GM23338 (cell line): ENCODE measurements at regions not wholly inside any gene's neighbourhood (a gene's known extent, or its start where the extent isn't known, plus 50 kb on each side); places are given as distances from the start of the nearest gene placed in this dataset.
A peak's percentile ranks its signal among the peaks of the same experiment; 100 is the strongest.

Experiments
- ATAC-seq: fragments of 200-7000 bp; cut with Tn5 transposase; 3 replicates; pipeline ENCODE4 v1.9.1; 2020
- DNase-seq: peaks from one replicate; pipeline ENCODE4 v3.0.0-alpha.2; 2015; ENCODE audit warnings: low spot score
- H2AFZ ChIP-seq: fragments of 200-600 bp; sonication (generic); 2 replicates; pipeline ENCODE4 v1.8.0; 2016; ENCODE audit warnings: antibody characterized with exemption, mild to moderate bottlenecking, moderate library complexity
- H3F3A ChIP-seq: fragments of 200-600 bp; sonication (generic); replicated peaks from 2 replicates; pipeline ENCODE4 v1.8.0; 2017; ENCODE audit warnings: antibody characterized with exemption, mixed run types, low read depth
- H3K27ac ChIP-seq: fragments of 200-600 bp; sonication (generic); 2 replicates; pipeline ENCODE4 v1.6.1; 2016; ENCODE audit warnings: low read depth
- H3K27me3 ChIP-seq: fragments of 200-600 bp; sonication (generic); 2 replicates; pipeline ENCODE4 v1.8.0; 2016; ENCODE audit warnings: mild to moderate bottlenecking, mixed run types, moderate library complexity; ENCODE audit not compliant: insufficient read depth
- H3K36me3 ChIP-seq: fragments of 200-600 bp; sonication (generic); 2 replicates; pipeline ENCODE4 v1.8.0; 2016; ENCODE audit warnings: mild to moderate bottlenecking; ENCODE audit not compliant: insufficient read depth
- H3K4me1 ChIP-seq: fragments of 200-600 bp; sonication (generic); 2 replicates; pipeline ENCODE4 v1.8.0; 2016; ENCODE audit warnings: mild to moderate bottlenecking, moderate library complexity; ENCODE audit not compliant: insufficient read depth
- H3K4me2 ChIP-seq: fragments of 200-600 bp; sonication (generic); 2 replicates; pipeline ENCODE4 v1.7.1; 2017; ENCODE audit warnings: mixed run types
- H3K4me3 ChIP-seq: fragments of 200-600 bp; sonication (generic); 2 replicates; pipeline ENCODE4 v1.6.1; 2016; ENCODE audit warnings: mixed run types
- H3K79me2 ChIP-seq: fragments of 200-600 bp; sonication (generic); replicated peaks from 2 replicates; pipeline ENCODE4 v1.8.0; 2017; ENCODE audit warnings: mild to moderate bottlenecking; ENCODE audit not compliant: insufficient read depth
- H3K9me2 ChIP-seq: fragments of 200-600 bp; sonication (generic); 2 replicates; pipeline ENCODE4 v1.8.0; 2017; ENCODE audit not compliant: insufficient read depth
- H4K20me1 ChIP-seq: fragments of 200-600 bp; sonication (generic); replicated peaks from 2 replicates; pipeline ENCODE4 v1.8.0; 2017; ENCODE audit warnings: mild to moderate bottlenecking; ENCODE audit not compliant: insufficient read depth
- H3K27ac Mint-ChIP-seq: 2 replicates; pipeline ENCODE4 v1.8.0; 2020; ENCODE audit warnings: inconsistent platforms, mild to moderate bottlenecking, moderate library complexity, mixed read lengths
- H3K27me3 Mint-ChIP-seq: 3 replicates; pipeline ENCODE4 v1.8.0; 2022; ENCODE audit warnings: low read depth, mild to moderate bottlenecking, moderate library complexity, mixed read lengths, inconsistent platforms; ENCODE audit not compliant: insufficient read depth, poor library complexity
- H3K36me3 Mint-ChIP-seq: 3 replicates; pipeline ENCODE4 v1.8.0; 2021; ENCODE audit warnings: low read depth, mild to moderate bottlenecking, inconsistent platforms, moderate library complexity, mixed read lengths
- H3K4me1 Mint-ChIP-seq: 3 replicates; pipeline ENCODE4 v1.8.0; 2020; ENCODE audit warnings: mild to moderate bottlenecking, inconsistent platforms, mixed read lengths
- H3K4me3 Mint-ChIP-seq: 3 replicates; pipeline ENCODE4 v1.8.0; 2021; ENCODE audit warnings: moderate library complexity, mild to moderate bottlenecking, inconsistent platforms, mixed read lengths
- H3K9me3 Mint-ChIP-seq: 3 replicates; pipeline ENCODE4 v1.8.0; 2020; ENCODE audit warnings: moderate library complexity, mild to moderate bottlenecking, inconsistent platforms, mixed read lengths
- CREB1 ChIP-seq: fragments of 250-450 bp; sonication (Bioruptor Pico); IDR thresholded peaks from 2 replicates; pipeline ENCODE4 v1.5.0; 2020; ENCODE audit warnings: low read depth, mild to moderate bottlenecking, moderate library complexity
- ETS1 ChIP-seq: IDR thresholded peaks from 2 replicates; pipeline ENCODE4 v1.6.1; 2016; ENCODE audit warnings: antibody characterized with exemption
- EZH2phosphoT487 ChIP-seq: fragments of 200-600 bp; sonication (generic); IDR thresholded peaks from one replicate; pipeline ENCODE4 v1.8.1; 2018; ENCODE audit warnings: antibody characterized with exemption; ENCODE audit not compliant: unreplicated experiment
- JUNB ChIP-seq: IDR thresholded peaks from one replicate; pipeline ENCODE4 v1.6.1; 2016; ENCODE audit warnings: antibody characterized with exemption; ENCODE audit not compliant: unreplicated experiment
- NANOG ChIP-seq: IDR thresholded peaks from 2 replicates; pipeline ENCODE4 v1.6.1; 2016; ENCODE audit warnings: antibody characterized with exemption, borderline replicate concordance
- STAT1 ChIP-seq: IDR thresholded peaks from one replicate; pipeline ENCODE4 v1.6.1; 2016; ENCODE audit warnings: antibody characterized with exemption; ENCODE audit not compliant: unreplicated experiment
- ZNF114 ChIP-seq: fragments of 250-450 bp; sonication (Bioruptor Pico); IDR thresholded peaks from 2 replicates; pipeline ENCODE4 v1.5.0; 2020; ENCODE audit warnings: mild to moderate bottlenecking, moderate library complexity
- TF ChIP-seq, protein P1 (sequence below): IDR thresholded peaks from one replicate; pipeline ENCODE4 v1.6.1; 2018; ENCODE audit warnings: antibody characterized with exemption; ENCODE audit not compliant: unreplicated experiment

DNA sequence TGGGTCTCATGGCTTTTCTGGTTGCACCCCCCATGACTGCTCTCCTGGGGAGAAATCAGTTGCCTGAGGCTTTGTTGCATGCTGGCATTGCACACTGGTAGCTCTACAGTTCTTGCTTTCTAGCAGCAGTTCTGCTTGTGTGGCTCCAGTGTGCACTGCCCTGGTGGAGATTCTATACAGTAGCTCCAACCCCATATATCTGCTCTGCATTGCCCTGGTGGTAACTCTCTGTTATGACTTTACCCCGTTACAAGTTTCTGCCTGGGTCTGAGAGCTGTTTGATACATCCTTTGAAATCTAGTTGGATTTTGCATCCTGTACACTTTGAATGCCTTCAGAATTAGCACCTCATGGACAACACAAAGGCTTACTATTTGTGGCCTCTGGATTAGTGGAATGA, 241.4 kb upstream of the EPHA5 start (continued):
- no peak for TF ChIP-seq CREB1
- no peak for TF ChIP-seq ETS1
- TF ChIP-seq JUNB: no peak
- TF ChIP-seq, protein P1, sequence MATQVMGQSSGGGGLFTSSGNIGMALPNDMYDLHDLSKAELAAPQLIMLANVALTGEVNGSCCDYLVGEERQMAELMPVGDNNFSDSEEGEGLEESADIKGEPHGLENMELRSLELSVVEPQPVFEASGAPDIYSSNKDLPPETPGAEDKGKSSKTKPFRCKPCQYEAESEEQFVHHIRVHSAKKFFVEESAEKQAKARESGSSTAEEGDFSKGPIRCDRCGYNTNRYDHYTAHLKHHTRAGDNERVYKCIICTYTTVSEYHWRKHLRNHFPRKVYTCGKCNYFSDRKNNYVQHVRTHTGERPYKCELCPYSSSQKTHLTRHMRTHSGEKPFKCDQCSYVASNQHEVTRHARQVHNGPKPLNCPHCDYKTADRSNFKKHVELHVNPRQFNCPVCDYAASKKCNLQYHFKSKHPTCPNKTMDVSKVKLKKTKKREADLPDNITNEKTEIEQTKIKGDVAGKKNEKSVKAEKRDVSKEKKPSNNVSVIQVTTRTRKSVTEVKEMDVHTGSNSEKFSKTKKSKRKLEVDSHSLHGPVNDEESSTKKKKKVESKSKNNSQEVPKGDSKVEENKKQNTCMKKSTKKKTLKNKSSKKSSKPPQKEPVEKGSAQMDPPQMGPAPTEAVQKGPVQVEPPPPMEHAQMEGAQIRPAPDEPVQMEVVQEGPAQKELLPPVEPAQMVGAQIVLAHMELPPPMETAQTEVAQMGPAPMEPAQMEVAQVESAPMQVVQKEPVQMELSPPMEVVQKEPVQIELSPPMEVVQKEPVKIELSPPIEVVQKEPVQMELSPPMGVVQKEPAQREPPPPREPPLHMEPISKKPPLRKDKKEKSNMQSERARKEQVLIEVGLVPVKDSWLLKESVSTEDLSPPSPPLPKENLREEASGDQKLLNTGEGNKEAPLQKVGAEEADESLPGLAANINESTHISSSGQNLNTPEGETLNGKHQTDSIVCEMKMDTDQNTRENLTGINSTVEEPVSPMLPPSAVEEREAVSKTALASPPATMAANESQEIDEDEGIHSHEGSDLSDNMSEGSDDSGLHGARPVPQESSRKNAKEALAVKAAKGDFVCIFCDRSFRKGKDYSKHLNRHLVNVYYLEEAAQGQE: no peak

GRCh38 chr4:65893957-65894755, 223.9 kb upstream of the EPHA5 start:
- ATAC-seq (no peak), DNase-seq (no peak)
- Histone ChIP-seq H3K4me1 (peaks cover 20% of the 10 kb centered on the region), H3K36me3 (no peaks in the 10 kb centered on the region; the same call in 1 of the 2 replicates), H3K9me2 (peaks cover 6% of the 10 kb centered on the region; the same call in 1 of the 2 replicates), H2AFZ (peak overlapping the region; percentile 75; the same call in 1 of the 2 replicates), H3K79me2 (no peaks in the 10 kb centered on the region), H3F3A (no peaks in the 10 kb centered on the region), H4K20me1 (no peaks in the 10 kb centered on the region), H3K4me3 (no peak overlapping the region), H3K27me3 (no peaks in the 10 kb centered on the region), H3K4me2 (peak overlapping the region; percentile 1; the same call in 1 of the 2 replicates), H3K27ac (no peak overlapping the region)
- Mint-ChIP-seq H3K27me3 (no peaks in the 10 kb centered on the region), H3K9me3 (peaks cover 4% of the 10 kb centered on the region; the same call in 2 of the 3 replicates), H3K4me3 (no peak overlapping the region), H3K36me3 (peaks cover 4% of the 10 kb centered on the region; the same call in 1 of the 3 replicates), H3K27ac (no peak overlapping the region), H3K4me1 (peaks cover 19% of the 10 kb centered on the region)
- TF ChIP-seq NANOG (no peak), ZNF114 (CRISPR knock-in tag) (no peak), EZH2phosphoT487 (no peak)

- Mint-ChIP-seq H3K27ac (peak overlapping the region; percentile 78), H3K4me1 (peaks cover 19% of the 10 kb centered on the region), H3K36me3 (peaks cover 4% of the 10 kb centered on the region; the same call in 1 of the 3 replicates), H3K27me3 (no peaks in the 10 kb centered on the region), H3K9me3 (peaks cover 4% of the 10 kb centered on the region; the same call in 2 of the 3 replicates), H3K4me3 (no peak overlapping the region)
- Histone ChIP-seq H2AFZ (peak overlapping the region; percentile 48; the same call in 1 of the 2 replicates), H3K9me2 (peaks cover 6% of the 10 kb centered on the region; the same call in 1 of the 2 replicates), H3K27ac (0 out of 2 replicates have a peak overlapping the region, but pooled peaks have one; percentile 3), H3K4me2 (0 out of 2 replicates have a peak overlapping the region, but pooled peaks have one; percentile 1), H3K79me2 (no peaks in the 10 kb centered on the region), H3F3A (no peaks in the 10 kb centered on the region), H3K27me3 (no peaks in the 10 kb centered on the region), H3K36me3 (no peaks in the 10 kb centered on the region), H4K20me1 (no peaks in the 10 kb centered on the region), H3K4me1 (peaks cover 20% of the 10 kb centered on the region), H3K4me3 (no peak overlapping the region)
- DNase-seq (peak; percentile 6), ATAC-seq (no peak)
- TF ChIP-seq CREB1 (no peak), ETS1 (no peak), STAT1 (no peak), JUNB (no peak), NANOG (no peak)
Measured at GRCh38 chr4:65893271-65893670, 223.0 kb upstream of the EPHA5 start.
